Transverse colon (tissue), 4 donors: ENCODE measurements at regions not wholly inside any gene's neighbourhood (a gene's known extent, or its start where the extent isn't known, plus 50 kb on each side); places are given as distances from the start of the nearest gene placed in this dataset.

Experiments used
- DNase-seq: peaks from one replicate; pipeline ENCODE4 v3.0.0-alpha.2; 2019
- H3K27ac ChIP-seq, 4 donors: fragments of 200-600 bp; sonication (generic); 2 replicates each; pipeline ENCODE4 v1.5.1; 2016 to 2018; ENCODE audit warnings: inconsistent platforms in 4 of 4
- H3K27me3 ChIP-seq: fragments of 200-600 bp; sonication (generic); 2 replicates; pipeline ENCODE4 v1.5.1; 2017; ENCODE audit warnings: inconsistent platforms
- H3K36me3 ChIP-seq, 4 donors: fragments of 200-600 bp; sonication (generic); 2 replicates each; pipeline ENCODE4 v1.5.1; 2017 to 2019; ENCODE audit warnings: inconsistent platforms in 4 of 4
- H3K4me1 ChIP-seq, 4 donors: fragments of 200-600 bp; sonication (generic); 2 replicates each; pipeline ENCODE4 v1.5.1; 2017 to 2020; ENCODE audit warnings: inconsistent platforms in 4 of 4
- H3K4me3 ChIP-seq, 4 donors: fragments of 200-600 bp; sonication (generic); 1 replicate in 1 of 4; 2 replicates in 3 of 4; pipeline versions ENCODE4 v1.5.1 to v1.6.1; 2017 to 2019; ENCODE audit warnings: inconsistent platforms in 4 of 4
- H3K9me3 ChIP-seq, 2 donors: fragments of 200-600 bp; sonication (generic); 2 replicates each; pipeline ENCODE4 v1.5.1; 2017 to 2019; ENCODE audit warnings: inconsistent platforms in 2 of 2
- CTCF ChIP-seq, 5 experiments: fragments of 200-600 bp in 3 of 5; fragments of 450-650 bp in 2 of 5; sonication (generic) in 3 of 5; IDR thresholded peaks; 1 replicate in 2 of 5; 2 replicates in 3 of 5; pipeline ENCODE4 v1.5.1; 2016 to 2017; ENCODE audit warnings: antibody characterized with exemption in 5 of 5, inconsistent platforms in 3 of 5, mild to moderate bottlenecking in 2 of 5, moderate library complexity in 1 of 5
- EP300 ChIP-seq: sonication (generic); formaldehyde crosslinking; IDR thresholded peaks from one replicate; pipeline ENCODE4 v1.6.1; 2017; ENCODE audit warnings: antibody characterized with exemption, low read depth
- POLR2A ChIP-seq: fragments of 450-650 bp; IDR thresholded peaks from one replicate; pipeline ENCODE4 v1.6.1; 2016; ENCODE audit warnings: antibody characterized with exemption, mild to moderate bottlenecking, moderate library complexity
- POLR2AphosphoS5 ChIP-seq, 3 donors: sonication (generic); formaldehyde crosslinking; IDR thresholded peaks; one replicate each; pipeline ENCODE4 v1.6.1; 2016; ENCODE audit warnings: antibody characterized with exemption in 3 of 3
- WGBS, 2 donors: methylation state at CpG; one replicate each; pipeline ENCODE4 v1.1.5; 2018; ENCODE audit warnings: low coverage in 1 of 2; 5-methylcytosine and 5-hydroxymethylcytosine counted together
- in situ Hi-C, 4 donors: fragments of 200-750 bp; cut with MboI; loops; one replicate each; pipeline versions ENCODE4 v1.15.0 to v1.15.1; 2017; ENCODE audit warnings: low sequenced_read_pairs in 3 of 4, low pct_ligation_motif_present in 1 of 4, low pct_unique_long_range_greater_than_20kb in 1 of 4
- intact Hi-C: fragments of 100-400 bp; cut with DNase I; formaldehyde crosslinking; loops from one replicate; pipeline ENCODE4 v1.15.1; 2023; ENCODE audit warnings: low total_unique reads

GRCh38 chr1:157460381-157460780 lies 91.9 kb downstream of the FCRL5 start:
- Histone ChIP-seq H3K4me1 (no peaks in the 10 kb centered on the region), H3K4me3 (no peak overlapping the region), H3K27me3 (no peaks in the 10 kb centered on the region), H3K27ac (no peak overlapping the region), H3K36me3 (no peaks in the 10 kb centered on the region), H3K9me3 (no peaks in the 10 kb centered on the region)
- whole genome bisulfite sequencing, 2 donors: 81 to 86% methylated on average over 1 of the region's 1 CpG
- intact Hi-C loops: no loop called here
- no peak for DNase-seq
- in situ Hi-C loops: no loop called here
- TF ChIP-seq POLR2A (no peak), EP300 (no peak), CTCF (IDR thresholded peaks at IDR 0.05) (no peak), POLR2AphosphoS5 (IDR thresholded peaks at IDR 0.05) (no peak)

- no peaks in the 10 kb centered on the region for H3K36me3 ChIP-seq
- WGBS, 2 donors: 69 to 76% methylated on average over 3 of the region's 3 CpGs
- H3K27ac ChIP-seq: no peak overlapping the region
- TF ChIP-seq POLR2A (no peak), EP300 (no peak), CTCF (IDR thresholded peaks at IDR 0.05) (no peak), POLR2AphosphoS5 (IDR thresholded peaks at IDR 0.05) (no peak)
- no peak for DNase-seq
- in situ Hi-C loops (no loop called here), intact Hi-C loops (no loop called here)
- H3K9me3 ChIP-seq: no peaks in the 10 kb centered on the region
- H3K4me3 ChIP-seq: no peak overlapping the region
- no peaks in the 10 kb centered on the region for H3K27me3 ChIP-seq
- no peaks in the 10 kb centered on the region for H3K4me1 ChIP-seq
Measured at GRCh38 chr1:157457279-157457678, 95.0 kb downstream of the FCRL5 start.

- no peaks in the 10 kb centered on the region for H3K9me3 ChIP-seq
- H3K27ac ChIP-seq: no peak overlapping the region
- TF ChIP-seq CTCF (IDR thresholded peaks at IDR 0.05) (no peak), POLR2A (no peak), POLR2AphosphoS5 (IDR thresholded peaks at IDR 0.05) (no peak), EP300 (no peak)
- no peaks in the 10 kb centered on the region for H3K4me1 ChIP-seq
- in situ Hi-C loops: no loop called here
- H3K4me3 ChIP-seq: no peak overlapping the region
- H3K27me3 ChIP-seq: no peaks in the 10 kb centered on the region
- intact Hi-C loops: no loop called here
- 35 to 43% methylated on average over 1 of the region's 1 CpG for WGBS, 2 donors
- H3K36me3 ChIP-seq: no peaks in the 10 kb centered on the region
- DNase-seq: no peak
Measured at GRCh38 chr1:157455318-157455717, 97.0 kb downstream of the FCRL5 start.

- H3K9me3 ChIP-seq: no peaks in the 10 kb centered on the region
- H3K27me3 ChIP-seq: no peaks in the 10 kb centered on the region
- in situ Hi-C loops (no loop called here), intact Hi-C loops (no loop called here)
- no peak overlapping the region for H3K27ac ChIP-seq
- no peak for TF ChIP-seq EP300
- no peak for TF ChIP-seq POLR2A
- TF ChIP-seq POLR2AphosphoS5 (IDR thresholded peaks at IDR 0.05): no peak
- TF ChIP-seq CTCF (IDR thresholded peaks at IDR 0.05): no peak
- WGBS, 2 donors: 87 to 100% methylated on average over 1 to 2 of the region's 2 CpGs
- H3K4me1 ChIP-seq: no peaks in the 10 kb centered on the region
- no peaks in the 10 kb centered on the region for H3K36me3 ChIP-seq
- DNase-seq: no peak
- no peak overlapping the region for H3K4me3 ChIP-seq
Measured at GRCh38 chr1:157450106-157450505, 102.2 kb downstream of the FCRL5 start.
